CD4-positive, alpha-beta T cell treated with Interleukin-6 for 4 hours (primary cell): ENCODE measurements at regions not wholly inside any gene's neighbourhood (a gene's known extent, or its start where the extent isn't known, plus 50 kb on each side); places are given as distances from the start of the nearest gene placed in this dataset.

Experiments used
- DNase-seq: peaks from one replicate; pipeline ENCODE4 v3.0.0-alpha.2; 2020; ENCODE audit warnings: mixed read lengths

- no peak for DNase-seq
Measured at GRCh38 chr3:103075282-103075681, 640.5 kb downstream of the ZPLD1 start.

GRCh38 chr3:103077910-103078309 lies 643.1 kb downstream of the ZPLD1 start:
- no peak for DNase-seq

GRCh38 chr3:103082501-103082900 lies 647.7 kb downstream of the ZPLD1 start:
- DNase-seq, result no peak

- no peak for DNase-seq
Measured at GRCh38 chr3:103083848-103084631, 649.2 kb downstream of the ZPLD1 start.

GRCh38 chr3:103085465-103085864 lies 650.6 kb downstream of the ZPLD1 start:
- no peak for DNase-seq

- no peak for DNase-seq
Measured at GRCh38 chr3:103089758-103090157, 654.9 kb downstream of the ZPLD1 start.

GRCh38 chr3:103105206-103105605 lies 670.4 kb downstream of the ZPLD1 start:
- no peak for DNase-seq

GRCh38 chr3:103112273-103112672 lies 677.5 kb downstream of the ZPLD1 start:
- DNase-seq, result no peak

GRCh38 chr3:103126115-103126514 lies 691.3 kb downstream of the ZPLD1 start:
- no peak for DNase-seq

- DNase-seq, result no peak
Measured at GRCh38 chr3:103127098-103127630, 692.3 kb downstream of the ZPLD1 start.

- no peak for DNase-seq
Measured at GRCh38 chr3:103127737-103128136, 692.9 kb downstream of the ZPLD1 start.

- no peak for DNase-seq
Measured at GRCh38 chr3:103134023-103134724, 699.4 kb downstream of the ZPLD1 start.

- no peak for DNase-seq
Measured at GRCh38 chr3:103136621-103137020, 701.8 kb downstream of the ZPLD1 start.

GRCh38 chr3:103137830-103138229 lies 703.0 kb downstream of the ZPLD1 start:
- DNase-seq, result no peak

GRCh38 chr3:103158183-103158582 lies 723.4 kb downstream of the ZPLD1 start:
- DNase-seq, result no peak

- DNase-seq, result no peak
Measured at GRCh38 chr3:103166890-103167289, 732.1 kb downstream of the ZPLD1 start.

- DNase-seq, result no peak
Measured at GRCh38 chr3:103167850-103168249, 733.0 kb downstream of the ZPLD1 start.

GRCh38 chr3:103169289-103169688 lies 734.5 kb downstream of the ZPLD1 start:
- no peak for DNase-seq

GRCh38 chr3:103170651-103171050 lies 735.8 kb downstream of the ZPLD1 start:
- no peak for DNase-seq

GRCh38 chr3:103173940-103174339 lies 739.1 kb downstream of the ZPLD1 start:
- DNase-seq, result no peak

- no peak for DNase-seq
Measured at GRCh38 chr3:103181160-103181559, 746.3 kb downstream of the ZPLD1 start.

- no peak for DNase-seq
Measured at GRCh38 chr3:103184772-103185171, 750.0 kb downstream of the ZPLD1 start.

GRCh38 chr3:103189941-103190340 lies 755.1 kb downstream of the ZPLD1 start:
- no peak for DNase-seq

- DNase-seq, result no peak
Measured at GRCh38 chr3:103195216-103195615, 760.4 kb downstream of the ZPLD1 start.
